Neural cell (in vitro differentiated cells): ENCODE measurements at regions not wholly inside any gene's neighbourhood (a gene's known extent, or its start where the extent isn't known, plus 50 kb on each side); places are given as distances from the start of the nearest gene placed in this dataset.

Experiments
- H2AFZ ChIP-seq: fragments of 200-600, 300-800 bp; sonication (generic), shearing (Covaris generic); 2 replicates; pipeline ENCODE4 v1.6.0; 2014; ENCODE audit warnings: low read depth, mild to moderate bottlenecking, antibody characterized with exemption, low read length, moderate library complexity
- H3F3A ChIP-seq: fragments of 200-600 bp; shearing (Covaris generic); 2 replicates; pipeline ENCODE4 v1.6.1; 2016; ENCODE audit warnings: mild to moderate bottlenecking, moderate library complexity, mixed read lengths, antibody characterized with exemption, low read length; ENCODE audit not compliant: insufficient read depth, poor library complexity, severe bottlenecking
- H3K27ac ChIP-seq: fragments of 200-600, 300-800 bp; sonication (generic), shearing (Covaris generic); 2 replicates; pipeline ENCODE4 v1.5.1; 2014; ENCODE audit warnings: mild to moderate bottlenecking, low read length, moderate library complexity
- H3K27me3 ChIP-seq: fragments of 300-800, 200-600 bp; sonication (generic), shearing (Covaris generic); 2 replicates; pipeline ENCODE4 v1.6.0; 2014; ENCODE audit warnings: mild to moderate bottlenecking, low read depth, low read length, moderate library complexity; ENCODE audit not compliant: insufficient read depth
- H3K36me3 ChIP-seq: fragments of 300-800, 200-600 bp; sonication (generic), shearing (Covaris generic); 2 replicates; pipeline ENCODE4 v1.5.1; 2014; ENCODE audit warnings: mild to moderate bottlenecking, antibody characterized with exemption, low read length, moderate library complexity; ENCODE audit not compliant: insufficient read depth
- H3K4me2 ChIP-seq: fragments of 300-800, 200-600 bp; sonication (generic), shearing (Covaris generic); 2 replicates; pipeline ENCODE4 v1.6.0; 2014; ENCODE audit warnings: mild to moderate bottlenecking, low read length
- H3K4me3 ChIP-seq: fragments of 300-800, 200-600 bp; sonication (generic), shearing (Covaris generic); 2 replicates; pipeline ENCODE4 v1.5.1; 2014; ENCODE audit warnings: mild to moderate bottlenecking, low read length, moderate library complexity
- H3K79me2 ChIP-seq: fragments of 200-600 bp; shearing (Covaris generic); replicated peaks from 2 replicates; pipeline ENCODE4 v1.6.0; 2014; ENCODE audit warnings: mild to moderate bottlenecking, low read length, moderate library complexity; ENCODE audit not compliant: insufficient read depth
- H3K9ac ChIP-seq: fragments of 300-800, 200-600 bp; sonication (generic), shearing (Covaris generic); 2 replicates; pipeline ENCODE4 v1.6.1; 2016; ENCODE audit warnings: mild to moderate bottlenecking, low read length, mixed read lengths
- H3K9me2 ChIP-seq: fragments of 200-600 bp; shearing (Covaris generic); 2 replicates; pipeline ENCODE4 v1.6.1; 2016; ENCODE audit warnings: mild to moderate bottlenecking, low read length, mixed read lengths; ENCODE audit not compliant: insufficient read depth
- H3K9me3 ChIP-seq: fragments of 200-600, 300-800 bp; sonication (generic), shearing (Covaris generic); 2 replicates; pipeline ENCODE4 v1.6.1; 2016; ENCODE audit warnings: mild to moderate bottlenecking, mixed run types, low read length, moderate library complexity, mixed read lengths
- H4K20me1 ChIP-seq: fragments of 200-600 bp; shearing (Covaris generic); 2 replicates; pipeline ENCODE4 v1.6.1; 2016; ENCODE audit warnings: mild to moderate bottlenecking, mixed run types; ENCODE audit not compliant: insufficient read depth
- CTCF ChIP-seq: fragments of 450-650 bp; IDR thresholded peaks from 2 replicates; pipeline ENCODE4 v1.5.1; 2014; ENCODE audit warnings: antibody characterized with exemption, mild to moderate bottlenecking, moderate library complexity; ENCODE audit not compliant: poor library complexity, severe bottlenecking
- EP300 ChIP-seq: fragments of 450-650 bp; conservative IDR thresholded peaks from 2 replicates; pipeline ENCODE4 v1.6.1; 2014; ENCODE audit warnings: antibody characterized with exemption, mild to moderate bottlenecking, moderate library complexity; ENCODE audit not compliant: poor library complexity, severe bottlenecking
- EZH2 ChIP-seq: fragments of 200-600, 300-800 bp; shearing (Covaris generic), sonication (generic); IDR thresholded peaks from 2 replicates; pipeline ENCODE4 v1.6.1; 2014; ENCODE audit warnings: antibody characterized with exemption, low read length, borderline replicate concordance, mild to moderate bottlenecking; ENCODE audit not compliant: insufficient read depth, poor library complexity, severe bottlenecking
- MXI1 ChIP-seq: fragments of 450-650 bp; conservative IDR thresholded peaks from 2 replicates; pipeline ENCODE4 v1.6.1; 2014; ENCODE audit warnings: antibody characterized with exemption, mild to moderate bottlenecking; ENCODE audit not compliant: poor library complexity, severe bottlenecking
- POLR2AphosphoS5 ChIP-seq: IDR thresholded peaks from 2 replicates; pipeline ENCODE4 v1.6.1; 2012
- RAD21 ChIP-seq: fragments of 450-650 bp; conservative IDR thresholded peaks from 2 replicates; pipeline ENCODE4 v1.6.1; 2014; ENCODE audit warnings: antibody characterized with exemption, mild to moderate bottlenecking, moderate library complexity
- SMC3 ChIP-seq: fragments of 450-650 bp; conservative IDR thresholded peaks from 2 replicates; pipeline ENCODE4 v1.6.1; 2014; ENCODE audit warnings: antibody characterized with exemption, mild to moderate bottlenecking, moderate library complexity; ENCODE audit not compliant: poor library complexity
- TAF1 ChIP-seq: IDR thresholded peaks from 2 replicates; pipeline ENCODE4 v1.6.1; 2012; ENCODE audit warnings: low read depth
- TF ChIP-seq, protein P1 (sequence below): IDR thresholded peaks from 2 replicates; pipeline ENCODE4 v1.6.1; 2012; ENCODE audit warnings: borderline replicate concordance

DNA sequence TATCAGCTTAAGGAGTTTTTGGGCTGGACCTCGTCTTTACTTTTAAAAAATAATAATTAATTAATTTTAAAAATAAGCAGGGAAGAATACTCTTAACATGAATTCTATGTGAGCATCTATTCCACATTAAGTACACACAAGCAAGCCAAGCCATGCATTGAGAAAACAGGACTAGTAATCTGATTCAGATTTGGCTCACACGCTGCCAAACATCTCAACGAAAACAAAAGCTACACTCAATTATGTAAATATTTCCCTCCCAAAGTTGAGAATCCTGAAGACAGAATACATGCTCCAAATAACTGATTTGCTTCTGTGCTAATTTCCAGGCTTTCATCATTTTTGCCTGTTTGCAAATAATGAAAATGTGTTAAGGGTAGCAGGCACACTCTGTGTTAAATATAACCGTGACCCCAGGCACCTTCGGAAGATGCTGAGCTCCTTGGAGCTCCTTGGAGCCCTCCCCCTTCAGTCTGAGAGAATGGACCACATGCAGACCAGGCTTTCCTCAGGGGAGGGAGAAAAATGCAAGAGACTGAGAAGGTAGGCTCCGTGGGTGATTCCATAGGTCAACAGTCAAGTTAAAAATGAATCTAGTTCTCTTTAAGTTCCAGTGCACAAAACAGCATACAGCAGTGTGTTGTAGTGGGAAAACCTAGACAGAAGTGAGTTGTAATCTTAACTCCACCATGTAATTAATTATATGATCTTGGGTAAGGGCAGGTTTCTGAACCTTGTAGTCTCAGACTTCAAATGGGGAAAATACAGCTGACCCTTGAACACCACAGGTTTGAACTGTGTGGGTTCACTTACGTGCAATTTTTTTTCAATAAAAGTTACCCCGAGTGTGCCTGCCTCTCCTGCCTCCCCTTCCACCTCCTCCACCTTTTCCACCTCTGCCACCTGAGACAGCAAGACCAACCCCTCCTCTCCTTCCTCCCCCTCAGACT is 161.3 kb upstream of the RREB1 start:
- Histone ChIP-seq H3K9ac (no peak overlapping the region), H3K4me3 (no peak overlapping the region), H3K36me3 (no peaks in the 10 kb centered on the region), H3K27ac (no peak overlapping the region), H2AFZ (no peak overlapping the region), H3K4me2 (no peak overlapping the region), H3K9me2 (no peaks in the 10 kb centered on the region), H4K20me1 (no peaks in the 10 kb centered on the region), H3K79me2 (no peaks in the 10 kb centered on the region), H3K27me3 (no peaks in the 10 kb centered on the region), H3F3A (no peaks in the 10 kb centered on the region), H3K9me3 (peaks cover 2% of the 10 kb centered on the region)
- TF ChIP-seq POLR2AphosphoS5 = no peak
- no peak for TF ChIP-seq EP300
- TF ChIP-seq SMC3 = no peak
- TF ChIP-seq CTCF = no peak
- TF ChIP-seq MXI1 = no peak
- TF ChIP-seq EZH2 = no peak
- no peak for TF ChIP-seq TAF1
- no peak for TF ChIP-seq RAD21
- TF ChIP-seq, protein P1, sequence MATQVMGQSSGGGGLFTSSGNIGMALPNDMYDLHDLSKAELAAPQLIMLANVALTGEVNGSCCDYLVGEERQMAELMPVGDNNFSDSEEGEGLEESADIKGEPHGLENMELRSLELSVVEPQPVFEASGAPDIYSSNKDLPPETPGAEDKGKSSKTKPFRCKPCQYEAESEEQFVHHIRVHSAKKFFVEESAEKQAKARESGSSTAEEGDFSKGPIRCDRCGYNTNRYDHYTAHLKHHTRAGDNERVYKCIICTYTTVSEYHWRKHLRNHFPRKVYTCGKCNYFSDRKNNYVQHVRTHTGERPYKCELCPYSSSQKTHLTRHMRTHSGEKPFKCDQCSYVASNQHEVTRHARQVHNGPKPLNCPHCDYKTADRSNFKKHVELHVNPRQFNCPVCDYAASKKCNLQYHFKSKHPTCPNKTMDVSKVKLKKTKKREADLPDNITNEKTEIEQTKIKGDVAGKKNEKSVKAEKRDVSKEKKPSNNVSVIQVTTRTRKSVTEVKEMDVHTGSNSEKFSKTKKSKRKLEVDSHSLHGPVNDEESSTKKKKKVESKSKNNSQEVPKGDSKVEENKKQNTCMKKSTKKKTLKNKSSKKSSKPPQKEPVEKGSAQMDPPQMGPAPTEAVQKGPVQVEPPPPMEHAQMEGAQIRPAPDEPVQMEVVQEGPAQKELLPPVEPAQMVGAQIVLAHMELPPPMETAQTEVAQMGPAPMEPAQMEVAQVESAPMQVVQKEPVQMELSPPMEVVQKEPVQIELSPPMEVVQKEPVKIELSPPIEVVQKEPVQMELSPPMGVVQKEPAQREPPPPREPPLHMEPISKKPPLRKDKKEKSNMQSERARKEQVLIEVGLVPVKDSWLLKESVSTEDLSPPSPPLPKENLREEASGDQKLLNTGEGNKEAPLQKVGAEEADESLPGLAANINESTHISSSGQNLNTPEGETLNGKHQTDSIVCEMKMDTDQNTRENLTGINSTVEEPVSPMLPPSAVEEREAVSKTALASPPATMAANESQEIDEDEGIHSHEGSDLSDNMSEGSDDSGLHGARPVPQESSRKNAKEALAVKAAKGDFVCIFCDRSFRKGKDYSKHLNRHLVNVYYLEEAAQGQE = no peak

DNA sequence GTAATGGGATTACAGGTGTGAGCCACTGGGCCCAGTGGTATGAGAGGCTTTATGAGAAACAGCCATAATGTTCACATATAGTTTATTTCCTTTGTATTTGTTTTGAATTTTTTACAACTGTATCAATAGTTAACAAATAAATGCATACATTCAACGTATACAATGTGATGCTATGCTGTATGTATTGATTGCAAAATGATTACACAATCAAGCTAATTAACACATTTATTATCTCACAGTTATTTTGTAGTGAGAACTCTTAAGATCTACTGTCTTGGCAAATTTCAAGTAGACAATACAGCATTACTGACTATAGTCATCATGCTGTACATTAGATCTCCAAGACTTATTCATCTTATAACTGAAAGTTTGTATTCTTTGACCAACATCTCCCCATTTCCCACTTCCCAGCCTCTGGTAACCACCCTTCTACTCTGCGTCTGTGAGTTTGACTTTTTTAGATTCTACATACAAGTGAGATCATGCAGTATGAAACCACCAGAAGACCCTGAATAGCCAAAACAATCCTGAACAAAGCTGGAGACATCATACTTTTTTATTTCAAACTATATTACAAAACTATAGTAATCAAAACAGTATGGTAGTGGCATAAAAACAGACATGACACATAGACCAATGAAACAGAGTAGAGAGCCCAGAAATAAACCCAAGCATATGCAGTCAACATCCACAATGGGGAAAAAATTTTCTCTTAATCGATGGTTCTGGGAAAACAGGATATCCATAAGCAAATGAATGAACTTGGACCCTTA is 157.2 kb upstream of the RREB1 start:
- Histone ChIP-seq H4K20me1 (no peaks in the 10 kb centered on the region), H3K9ac (no peak overlapping the region), H3K4me2 (no peak overlapping the region), H3K9me2 (no peaks in the 10 kb centered on the region), H3K36me3 (no peaks in the 10 kb centered on the region), H3K79me2 (no peaks in the 10 kb centered on the region), H3K4me3 (no peak overlapping the region), H3K27ac (no peak overlapping the region), H2AFZ (no peak overlapping the region), H3F3A (no peaks in the 10 kb centered on the region), H3K27me3 (no peaks in the 10 kb centered on the region), H3K9me3 (peaks cover 6% of the 10 kb centered on the region)
- TF ChIP-seq POLR2AphosphoS5 = no peak
- no peak for TF ChIP-seq EZH2
- TF ChIP-seq MXI1 = no peak
- no peak for TF ChIP-seq SMC3
- no peak for TF ChIP-seq RAD21
- no peak for TF ChIP-seq CTCF
- TF ChIP-seq, protein P1 = no peak
- no peak for TF ChIP-seq TAF1
- TF ChIP-seq EP300 = no peak
